Activated naive CD4-positive, alpha-beta T cell treated with anti-CD3 and anti-CD28 coated beads for 36 hours (primary cell): ENCODE measurements at regions not wholly inside any gene's neighbourhood (a gene's known extent, or its start where the extent isn't known, plus 50 kb on each side); places are given as distances from the start of the nearest gene placed in this dataset.
"Not testable (repeated sequence)": the region's sequence is repeated elsewhere in the genome, so short reads cannot be mapped to it uniquely, and the experiment has no call there.

Experiments
- CTCF ChIA-PET: fragments of 350-600 bp; sonication (Branson Sonifier 250); formaldehyde crosslinking; loops from one replicate; lab custom pipeline; 2021; ENCODE audit warnings: antibody characterized with exemption; lab: Charles Lee
- DNase-seq: peaks from one replicate; pipeline ENCODE4 v3.0.0-alpha.2; 2020
- H3K27ac Mint-ChIP-seq: one replicate; pipeline ENCODE4 v1.8.0; 2021; ENCODE audit warnings: mild to moderate bottlenecking, mixed read lengths
- H3K27me3 Mint-ChIP-seq: one replicate; pipeline ENCODE4 v1.8.0; 2021; ENCODE audit warnings: low read depth, mixed read lengths
- H3K36me3 Mint-ChIP-seq: one replicate; pipeline ENCODE4 v1.8.0; 2021; ENCODE audit warnings: low read depth, mixed read lengths
- H3K4me1 Mint-ChIP-seq: one replicate; pipeline ENCODE4 v1.8.0; 2021; ENCODE audit warnings: low read depth, mixed read lengths
- H3K4me3 Mint-ChIP-seq: one replicate; pipeline ENCODE4 v1.8.0; 2021; ENCODE audit warnings: mild to moderate bottlenecking, moderate library complexity, mixed read lengths
- H3K9me3 Mint-ChIP-seq: one replicate; pipeline ENCODE4 v1.8.0; 2021; ENCODE audit warnings: mixed read lengths
- intact Hi-C: fragments of 100-400 bp; cut with micrococcal nuclease; formaldehyde crosslinking; loops from one replicate; pipeline ENCODE4 v1.15.1; 2023

DNA sequence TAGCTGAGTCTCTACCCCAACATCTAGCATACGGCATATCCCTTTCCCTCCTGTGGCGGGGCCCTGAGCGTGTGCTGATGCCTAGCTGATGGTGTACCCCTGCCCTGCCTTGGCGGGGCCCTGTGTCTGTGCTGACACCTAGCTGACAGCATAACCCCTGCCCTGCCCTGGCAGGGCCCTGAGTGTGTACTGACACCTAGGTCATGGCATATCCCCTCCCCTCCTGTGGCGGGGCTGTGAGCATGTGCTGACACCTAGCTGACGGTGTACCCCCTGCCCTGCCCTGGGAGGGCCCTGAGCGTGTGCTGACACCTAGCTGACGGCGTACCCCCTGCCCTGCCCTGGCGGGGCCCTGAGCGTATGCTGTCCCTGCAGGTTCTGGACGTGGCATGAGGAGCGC lies 414.0 kb upstream of the AMELY start:
- Mint-ChIP-seq H3K27ac (peak overlapping the region; percentile 100), H3K4me1 (peaks cover 73% of the 10 kb centered on the region), H3K9me3 (no peaks in the 10 kb centered on the region), H3K4me3 (peak overlapping the region; percentile 52), H3K27me3 (no peaks in the 10 kb centered on the region), H3K36me3 (peaks cover 62% of the 10 kb centered on the region)
- peak; percentile 56 for DNase-seq
- CTCF ChIA-PET = interaction anchor here (0.6 to 1.4 kb wide), 4 partner anchors 8 to 18 kb away, joined by 3 to 4 read pairs (median 4); no protein-coding TSS in a partner anchor
- intact Hi-C loops = loop anchor here (5.0 to 10.0 kb wide), 3 partner anchors 142 to 1012 kb away; no protein-coding TSS in a partner anchor

DNA sequence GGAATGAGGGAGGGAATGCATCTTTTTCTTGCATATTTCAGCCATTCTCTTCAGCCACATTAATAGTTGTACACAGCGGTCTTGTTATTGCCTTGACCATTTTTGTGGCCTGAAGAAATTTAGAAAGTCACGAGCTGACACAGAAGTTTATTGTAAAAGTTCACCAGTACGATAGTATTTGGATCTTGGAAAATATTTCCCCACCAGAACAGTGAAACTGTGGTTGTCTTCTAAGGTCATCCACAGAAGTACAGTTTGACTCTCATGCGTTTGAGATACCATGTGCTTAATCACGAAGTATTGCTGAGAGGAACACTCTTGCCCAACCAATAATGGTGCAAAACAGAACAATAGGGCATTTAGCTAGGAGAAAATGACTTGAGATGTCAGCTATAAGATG lies 409.2 kb upstream of the AMELY start:
- H3K27ac Mint-ChIP-seq = peak overlapping the region; percentile 83
- peaks cover 62% of the 10 kb centered on the region for H3K36me3 Mint-ChIP-seq
- no peak overlapping the region for H3K4me3 Mint-ChIP-seq
- H3K4me1 Mint-ChIP-seq = peaks cover 79% of the 10 kb centered on the region
- CTCF ChIA-PET = no interaction called here
- DNase-seq = no peak
- intact Hi-C loops = loop anchor here (10.0 kb wide), 1 partner anchor 954 kb away; no protein-coding TSS in a partner anchor
- H3K9me3 Mint-ChIP-seq = no peaks in the 10 kb centered on the region
- no peaks in the 10 kb centered on the region for H3K27me3 Mint-ChIP-seq

DNA sequence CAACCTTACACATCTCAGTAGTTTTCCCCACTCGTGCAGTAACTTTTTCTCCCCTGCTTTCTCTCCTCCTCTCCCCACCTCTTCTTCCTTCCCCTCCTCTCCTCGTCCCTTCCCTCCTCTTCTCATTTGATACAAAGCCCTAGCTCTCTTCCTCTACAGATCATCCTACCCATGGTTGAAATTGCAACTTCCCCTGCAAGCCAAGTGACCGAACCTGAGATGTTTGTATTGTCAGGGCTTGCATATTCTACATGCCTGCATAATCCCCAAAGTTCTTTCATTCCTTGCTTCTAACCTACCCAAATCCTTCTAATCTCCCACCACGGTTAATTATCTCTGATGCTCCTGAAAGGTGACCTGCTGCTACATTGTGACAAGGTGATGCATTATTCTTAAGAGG lies 408.6 kb upstream of the AMELY start:
- H3K4me3 Mint-ChIP-seq, CTCF ChIA-PET, H3K27me3 Mint-ChIP-seq, DNase-seq, H3K9me3 Mint-ChIP-seq: not testable (repeated sequence)
- intact Hi-C loops = loop anchor here (10.0 kb wide), 1 partner anchor 955 kb away; no protein-coding TSS in a partner anchor
- Mint-ChIP-seq H3K36me3 (peaks cover 64% of the 10 kb centered on the region), H3K27ac (peak overlapping the region; percentile 83), H3K4me1 (peaks cover 77% of the 10 kb centered on the region)

DNA sequence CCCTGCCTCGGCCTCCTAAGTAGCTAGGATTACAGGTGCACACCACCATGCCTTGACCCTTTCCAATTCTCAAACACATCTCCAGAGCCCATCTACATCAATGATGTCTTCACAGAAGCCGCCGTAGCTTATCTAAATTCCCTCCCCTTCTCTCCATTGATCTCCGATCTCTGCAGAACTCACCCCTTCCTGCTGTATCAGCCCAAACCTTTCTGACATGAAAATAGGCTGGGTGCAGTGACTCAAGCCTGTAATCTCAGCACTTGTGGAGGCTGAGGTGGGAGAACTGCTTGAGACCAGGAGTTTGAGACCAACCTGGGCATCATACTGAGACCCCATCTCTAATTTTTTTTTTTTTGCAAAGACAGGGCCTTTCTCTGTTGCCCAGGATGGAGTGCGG lies 406.6 kb upstream of the AMELY start:
- intact Hi-C loops = no loop called here
- Mint-ChIP-seq H3K36me3 (peaks cover 59% of the 10 kb centered on the region), H3K9me3 (no peaks in the 10 kb centered on the region), H3K4me1 (peaks cover 70% of the 10 kb centered on the region), H3K4me3 (no peak overlapping the region), H3K27ac (peak overlapping the region; percentile 88), H3K27me3 (no peaks in the 10 kb centered on the region)
- DNase-seq = no peak
- CTCF ChIA-PET = interaction anchor here (0.6 kb wide), 1 partner anchor 35 kb away, joined by 3 read pairs; no protein-coding TSS in a partner anchor

DNA sequence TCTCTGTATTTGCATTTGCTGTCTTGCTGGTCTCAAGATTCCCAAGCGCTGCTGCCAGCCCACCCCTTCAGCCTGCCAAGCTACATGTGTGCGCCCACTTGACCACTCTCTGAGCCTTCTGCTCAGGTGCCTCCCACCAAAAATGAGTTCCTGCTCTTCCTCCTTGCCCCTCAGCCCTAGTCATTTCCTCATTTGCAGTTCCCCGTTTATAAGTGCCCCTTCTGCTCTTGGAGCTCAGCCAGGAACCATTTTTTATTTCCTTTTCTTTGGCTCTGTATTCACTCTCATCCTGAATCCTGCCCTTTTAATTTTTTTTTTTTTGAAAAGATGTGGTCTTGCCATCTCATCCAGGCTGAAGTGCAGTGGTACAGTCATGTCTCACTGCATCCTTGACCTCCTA lies 406.0 kb upstream of the AMELY start:
- no peaks in the 10 kb centered on the region for H3K9me3 Mint-ChIP-seq

DNA sequence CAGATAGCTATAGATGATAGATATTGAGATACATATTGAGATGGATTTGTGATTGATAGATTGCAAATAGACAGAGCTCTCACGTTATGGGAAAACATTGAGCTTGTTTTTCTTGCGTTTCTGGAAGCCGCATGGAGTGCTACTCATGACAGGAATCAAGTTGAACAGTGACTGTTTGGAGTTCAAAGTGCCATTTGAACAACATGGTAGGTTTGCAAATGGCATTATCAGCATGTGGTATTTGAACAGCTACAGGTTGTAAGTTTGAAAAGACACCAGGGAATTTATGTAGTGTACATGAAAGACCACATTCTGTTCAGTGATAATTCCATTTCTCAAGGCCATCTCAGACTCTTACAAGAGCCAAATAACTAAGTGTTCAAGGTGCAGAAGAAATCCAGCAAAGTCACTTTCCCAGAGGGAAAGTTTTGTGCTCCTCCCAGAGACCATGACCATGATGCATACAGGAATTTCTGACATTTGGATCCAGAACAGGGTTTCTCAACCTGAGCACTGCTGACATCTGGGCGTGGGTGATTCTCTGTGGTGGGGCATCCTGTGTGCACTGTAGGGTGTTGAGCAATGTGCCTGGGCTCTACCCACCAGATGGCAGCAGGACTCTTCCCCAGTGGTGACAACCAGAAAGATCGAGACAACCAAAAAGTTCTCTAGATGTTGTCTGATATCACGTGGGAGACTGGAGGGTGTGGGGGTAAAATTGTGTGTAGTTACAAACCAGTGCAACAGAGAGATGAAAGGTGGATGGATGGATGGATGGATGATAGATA lies 399.1 kb upstream of the AMELY start:
- Mint-ChIP-seq H3K36me3 (peaks cover 44% of the 10 kb centered on the region), H3K27ac (peak overlapping the region; percentile 81), H3K27me3 (no peaks in the 10 kb centered on the region), H3K4me3 (no peak overlapping the region), H3K9me3 (no peaks in the 10 kb centered on the region), H3K4me1 (peaks cover 51% of the 10 kb centered on the region)
- CTCF ChIA-PET = interaction anchor here (0.7 to 1.4 kb wide), 3 partner anchors 15 to 37 kb away, joined by 3 to 4 read pairs (median 3); no protein-coding TSS in a partner anchor
- peak; percentile 76 for DNase-seq
- intact Hi-C loops = loop anchor here (1.0 kb wide), 1 partner anchor 34 kb away; no protein-coding TSS in a partner anchor

More for the DNA sequence above, 406.0 kb upstream of the AMELY start:
- CTCF ChIA-PET = interaction anchor here (0.6 to 1.5 kb wide), 2 partner anchors 8 to 35 kb away, joined by 3 to 4 read pairs; no protein-coding TSS in a partner anchor
- peak overlapping the region; percentile 88 for H3K27ac Mint-ChIP-seq
- DNase-seq = no peak
- H3K27me3 Mint-ChIP-seq = no peaks in the 10 kb centered on the region
- H3K4me3 Mint-ChIP-seq = peak overlapping the region; percentile 6
- intact Hi-C loops = no loop called here
- H3K4me1 Mint-ChIP-seq = peaks cover 67% of the 10 kb centered on the region
- H3K36me3 Mint-ChIP-seq = peaks cover 58% of the 10 kb centered on the region

DNA sequence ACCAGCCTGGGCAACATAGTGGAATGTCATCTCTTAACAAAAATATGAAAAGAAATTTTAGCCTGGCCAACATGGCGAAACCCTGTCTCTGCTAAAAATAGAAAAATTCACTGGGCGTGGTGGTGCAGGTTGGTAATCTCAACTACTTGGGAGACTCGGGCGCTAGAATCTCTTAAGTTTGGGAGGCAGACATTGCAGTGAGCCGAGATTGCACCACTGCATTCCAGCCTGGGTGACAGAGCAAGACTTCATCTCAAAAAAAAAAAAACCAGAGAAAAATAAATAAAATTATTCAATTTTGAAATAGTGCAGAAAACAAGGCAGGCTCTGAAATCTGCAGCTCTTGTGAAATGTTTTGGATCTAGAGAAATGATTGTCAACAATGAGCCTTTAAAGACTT lies 397.3 kb upstream of the AMELY start:
- peaks cover 49% of the 10 kb centered on the region for H3K36me3 Mint-ChIP-seq
- no peaks in the 10 kb centered on the region for H3K27me3 Mint-ChIP-seq
- no peak overlapping the region for H3K4me3 Mint-ChIP-seq
- H3K4me1 Mint-ChIP-seq = peaks cover 50% of the 10 kb centered on the region
- H3K27ac Mint-ChIP-seq = no peak overlapping the region
- DNase-seq = no peak
- intact Hi-C loops = no loop called here
- CTCF ChIA-PET = no interaction called here
- no peaks in the 10 kb centered on the region for H3K9me3 Mint-ChIP-seq

DNA sequence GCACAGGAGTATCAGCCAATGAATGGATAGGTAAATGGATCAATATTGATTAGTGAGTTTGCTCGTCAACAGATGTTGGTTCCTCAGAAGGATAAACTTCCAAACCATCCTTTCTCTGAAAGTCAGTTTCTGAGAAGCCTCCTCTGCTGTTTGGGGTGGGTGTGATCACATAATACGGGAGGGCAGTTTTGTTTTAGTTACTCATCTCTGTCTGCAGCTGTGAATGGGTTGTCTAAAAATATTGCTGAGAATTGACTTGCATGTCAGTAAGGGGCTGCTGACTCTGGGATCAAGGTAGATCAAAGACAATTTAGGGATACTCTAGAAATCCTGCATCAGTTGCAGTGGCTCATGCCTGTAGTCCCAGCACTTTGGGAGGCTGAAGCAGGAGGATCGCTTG lies 390.8 kb upstream of the AMELY start:
- DNase-seq = no peak
- Mint-ChIP-seq H3K4me1 (peaks cover 55% of the 10 kb centered on the region), H3K27ac (peak overlapping the region; percentile 80), H3K36me3 (peaks cover 46% of the 10 kb centered on the region), H3K27me3 (no peaks in the 10 kb centered on the region), H3K4me3 (no peak overlapping the region), H3K9me3 (no peaks in the 10 kb centered on the region)
- CTCF ChIA-PET = no interaction called here
- intact Hi-C loops = loop anchor here (2.0 kb wide), 1 partner anchor 18 kb away; no protein-coding TSS in a partner anchor

DNA sequence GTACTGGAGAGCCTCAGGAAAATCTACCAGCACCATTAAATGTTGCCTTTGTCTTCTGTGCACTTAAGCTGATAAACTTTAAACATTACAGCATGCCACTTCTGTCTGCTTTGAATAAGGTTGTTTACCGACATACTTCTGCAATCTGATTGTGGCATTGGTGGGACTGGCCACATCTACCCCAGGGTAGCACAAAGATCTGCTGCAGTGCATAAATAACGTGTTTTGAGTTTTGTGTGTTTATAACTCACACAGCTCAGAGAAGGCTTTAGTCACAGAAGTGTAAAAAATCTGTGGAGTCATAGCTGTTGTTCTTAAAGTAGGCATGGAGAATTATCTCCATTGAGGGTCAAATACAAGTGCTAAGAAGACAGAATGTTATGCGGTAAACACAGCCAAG lies 388.4 kb upstream of the AMELY start:
- Mint-ChIP-seq H3K4me3 (no peak overlapping the region), H3K27ac (peak overlapping the region; percentile 66), H3K36me3 (peaks cover 43% of the 10 kb centered on the region), H3K27me3 (no peaks in the 10 kb centered on the region), H3K4me1 (peaks cover 58% of the 10 kb centered on the region), H3K9me3 (no peaks in the 10 kb centered on the region)
- no peak for DNase-seq
- CTCF ChIA-PET = no interaction called here
- intact Hi-C loops = no loop called here

DNA sequence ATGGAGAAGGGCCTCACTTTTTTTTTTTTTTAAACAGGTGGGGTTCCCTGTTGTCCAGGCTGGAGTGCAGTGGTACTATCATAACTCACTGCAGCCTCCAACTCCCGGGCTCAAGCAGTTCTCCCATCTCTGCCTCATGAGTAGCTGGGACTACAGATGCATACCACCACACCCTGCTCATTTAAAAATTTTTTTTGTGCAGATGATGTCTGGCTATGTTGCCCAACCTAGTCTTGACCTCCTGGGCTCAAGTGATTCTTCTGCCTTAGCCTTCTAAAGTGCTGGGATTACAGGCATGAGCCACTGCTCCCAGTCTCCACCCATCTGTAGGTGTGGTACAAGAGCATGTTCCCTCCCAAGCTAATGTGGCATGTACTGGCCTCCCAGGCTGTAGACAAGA lies 380.6 kb upstream of the AMELY start:
- intact Hi-C loops = no loop called here
- Mint-ChIP-seq H3K27me3 (no peaks in the 10 kb centered on the region), H3K4me3 (no peak overlapping the region), H3K27ac (peak overlapping the region; percentile 69), H3K36me3 (peaks cover 28% of the 10 kb centered on the region), H3K4me1 (peaks cover 55% of the 10 kb centered on the region), H3K9me3 (no peaks in the 10 kb centered on the region)
- no peak for DNase-seq
- CTCF ChIA-PET = no interaction called here

DNA sequence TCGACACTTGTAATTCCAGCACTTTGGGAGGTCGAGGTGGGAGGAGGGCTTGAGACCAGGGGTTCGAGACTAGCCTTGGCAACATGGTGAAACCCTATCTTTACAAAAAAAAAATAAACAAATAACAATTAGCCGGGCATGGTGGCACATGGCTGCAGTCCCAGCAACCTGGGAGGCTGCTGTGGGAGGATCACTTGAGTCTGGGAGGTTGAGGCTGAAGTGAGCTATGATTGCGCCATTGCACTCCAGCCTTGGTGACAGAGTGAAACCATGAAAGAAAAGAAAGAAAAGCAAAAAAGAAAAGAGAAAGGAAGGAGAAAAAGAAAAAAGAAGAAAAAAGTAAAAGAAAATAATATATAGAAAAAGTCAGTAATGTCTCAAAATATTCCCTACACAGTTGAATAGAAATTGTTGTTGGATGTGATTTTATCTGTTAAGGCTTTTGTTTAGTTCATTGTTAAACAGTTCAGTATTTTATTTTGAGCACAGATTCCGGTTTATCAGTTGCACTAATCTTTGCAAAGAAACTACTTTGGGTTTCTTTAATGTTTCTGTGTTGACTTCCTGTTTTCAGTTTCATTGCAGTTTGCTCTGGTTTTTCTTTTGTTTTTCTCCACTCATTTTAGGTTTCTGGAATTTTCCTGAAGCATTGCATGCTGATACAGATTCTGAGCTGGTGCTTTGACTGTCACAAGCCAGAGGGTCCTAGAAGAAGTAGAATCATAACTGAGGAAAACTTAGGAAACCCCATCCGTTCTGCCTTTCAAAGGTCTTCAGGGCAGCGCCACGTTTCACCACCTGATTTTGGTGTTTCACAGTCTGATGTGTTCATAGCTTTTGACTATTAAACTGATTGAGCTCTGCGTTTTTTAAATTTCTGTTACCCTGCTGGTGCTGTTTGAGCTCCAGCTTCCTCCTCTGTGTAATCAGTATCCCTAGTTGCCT lies 378.6 kb upstream of the AMELY start:
- intact Hi-C loops = loop anchor here (1.0 to 2.0 kb wide), 4 partner anchors 10 to 49 kb away; no protein-coding TSS in a partner anchor

DNA sequence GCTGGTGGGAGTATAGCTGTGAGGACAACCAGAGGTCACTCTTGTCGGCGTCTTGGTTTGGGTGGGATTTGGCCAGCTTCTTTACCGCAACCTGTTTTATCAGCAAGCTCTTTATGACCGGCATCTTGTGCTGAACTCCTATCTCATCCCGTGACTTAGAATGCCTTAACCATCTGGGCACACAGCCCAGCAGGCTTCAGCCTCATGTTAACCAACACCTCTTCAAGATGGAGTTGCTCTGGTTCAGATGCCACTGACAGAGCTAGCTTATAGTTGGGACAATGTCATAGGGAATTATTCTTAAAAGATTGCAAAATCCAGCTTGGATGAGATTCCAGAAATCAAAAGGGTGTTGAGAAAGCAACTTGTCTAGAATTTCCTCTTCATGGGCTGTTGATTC lies 377.1 kb upstream of the AMELY start:
- H3K4me3 Mint-ChIP-seq = no peak overlapping the region
- no peak for DNase-seq
- H3K9me3 Mint-ChIP-seq = no peaks in the 10 kb centered on the region
- H3K27ac Mint-ChIP-seq = peak overlapping the region; percentile 91
- peaks cover 60% of the 10 kb centered on the region for H3K4me1 Mint-ChIP-seq
- intact Hi-C loops = no loop called here
- H3K27me3 Mint-ChIP-seq = no peaks in the 10 kb centered on the region
- CTCF ChIA-PET = interaction anchor here (1.5 kb wide), 1 partner anchor 13 kb away, joined by 3 read pairs; no protein-coding TSS in a partner anchor
- peaks cover 38% of the 10 kb centered on the region for H3K36me3 Mint-ChIP-seq

More for the DNA sequence above, 378.6 kb upstream of the AMELY start:
- Mint-ChIP-seq H3K27me3 (no peaks in the 10 kb centered on the region), H3K36me3 (peaks cover 33% of the 10 kb centered on the region), H3K4me1 (peaks cover 55% of the 10 kb centered on the region), H3K27ac (peak overlapping the region; percentile 91), H3K9me3 (no peaks in the 10 kb centered on the region), H3K4me3 (peak overlapping the region; percentile 65)
- DNase-seq = peak; percentile 36
- CTCF ChIA-PET = interaction anchor here (0.9 kb wide), 1 partner anchor 21 kb away, joined by 3 read pairs; no protein-coding TSS in a partner anchor
